ENCODE measurements at regions not wholly inside any gene's neighbourhood (a gene's known extent, or its start where the extent isn't known, plus 50 kb on each side); places are given as distances from the start of the nearest gene placed in this dataset.

DNA sequence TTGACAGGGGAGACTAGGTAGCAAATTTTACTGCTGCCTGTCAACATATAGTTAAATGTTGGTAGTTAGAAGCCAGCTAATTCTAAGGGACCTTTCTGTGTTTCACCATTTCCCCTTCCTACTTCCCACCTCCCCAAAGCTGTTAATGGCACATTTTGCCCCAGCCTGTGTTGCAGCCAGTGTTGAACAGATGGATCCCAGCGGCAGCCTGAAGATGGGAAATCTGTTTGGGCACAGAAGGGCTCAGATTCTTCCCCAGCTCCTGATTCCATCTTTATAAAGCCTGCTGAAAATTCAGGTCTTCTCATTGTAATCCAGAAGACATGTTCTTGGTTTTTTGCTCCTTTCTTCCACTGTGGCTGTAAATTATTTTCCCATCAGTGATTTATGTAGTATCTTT is 89.0 kb downstream of the SPRY1 start:
- no peaks in the 10 kb centered on the region for H3K79me2 ChIP-seq (ENCODE audit: low read length)
- H3F3A ChIP-seq (ENCODE audit: insufficient read depth, low read length) = no peaks in the 10 kb centered on the region
- no peak overlapping the region for H3K4me3 ChIP-seq (ENCODE audit: low read length)
- TF ChIP-seq EZH2phosphoT487 (IDR thresholded peaks at IDR 0.05; ENCODE audit: low read length) (no peak), EZH2 (optimal IDR thresholded peaks at IDR 0.05; ENCODE audit: low read depth, low read length) (no peak)
- H3K4me2 ChIP-seq (ENCODE audit: low read depth, low read length) = no peak overlapping the region
- no peaks in the 10 kb centered on the region for H3K4me1 ChIP-seq (ENCODE audit: low read length)
- H4K20me1 ChIP-seq (ENCODE audit: insufficient read depth, low read length) = no peaks in the 10 kb centered on the region
- no peak overlapping the region for H3K27ac ChIP-seq (ENCODE audit: low read length)
- H3K9ac ChIP-seq (ENCODE audit: low read length) = no peak overlapping the region
- no peaks in the 10 kb centered on the region for H3K9me2 ChIP-seq (replicated peaks; ENCODE audit: insufficient read depth, low read length)
- H2AFZ ChIP-seq (ENCODE audit: low read length) = no peak overlapping the region
- H3K36me3 ChIP-seq (replicated peaks; ENCODE audit: insufficient read depth, low read length) = no peaks in the 10 kb centered on the region
- DNase-seq = no peak
- H3K27me3 ChIP-seq (replicated peaks; ENCODE audit: insufficient read depth, low read length) = no peaks in the 10 kb centered on the region
- no peaks in the 10 kb centered on the region for H3K9me3 ChIP-seq (replicated peaks; ENCODE audit: insufficient read depth, low read length)

DNA sequence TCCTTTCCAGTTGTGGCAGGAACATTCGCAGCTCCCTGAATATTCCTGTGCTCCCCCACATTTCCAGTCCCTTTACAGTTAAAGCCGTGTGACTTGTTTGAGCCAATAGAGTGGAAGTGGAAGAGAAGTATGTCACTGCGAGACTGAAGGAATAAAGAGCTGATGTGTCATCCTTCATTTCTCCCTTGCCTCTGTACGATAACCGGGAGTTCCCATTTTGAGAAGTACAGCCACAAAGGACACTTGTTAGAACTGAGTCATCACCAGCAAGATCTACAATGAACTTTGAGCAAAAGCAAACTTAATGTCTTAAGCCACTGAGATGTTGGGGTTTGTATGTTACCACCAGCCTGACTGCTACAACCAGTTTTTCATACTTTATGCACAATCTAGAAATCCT is 92.3 kb downstream of the SPRY1 start:
- H3K36me3 ChIP-seq (replicated peaks; ENCODE audit: insufficient read depth, low read length) = no peaks in the 10 kb centered on the region
- H3K9ac ChIP-seq (ENCODE audit: low read length) = no peak overlapping the region
- no peak for DNase-seq
- H3K9me2 ChIP-seq (replicated peaks; ENCODE audit: insufficient read depth, low read length) = no peaks in the 10 kb centered on the region
- no peaks in the 10 kb centered on the region for H3K27me3 ChIP-seq (replicated peaks; ENCODE audit: insufficient read depth, low read length)
- no peaks in the 10 kb centered on the region for H3F3A ChIP-seq (ENCODE audit: insufficient read depth, low read length)
- no peaks in the 10 kb centered on the region for H3K79me2 ChIP-seq (ENCODE audit: low read length)
- no peaks in the 10 kb centered on the region for H4K20me1 ChIP-seq (ENCODE audit: insufficient read depth, low read length)
- TF ChIP-seq EZH2 (optimal IDR thresholded peaks at IDR 0.05; ENCODE audit: low read depth, low read length) (no peak), CTCF (IDR thresholded peaks at IDR 0.05; ENCODE audit: low read length) (no peak), EZH2phosphoT487 (IDR thresholded peaks at IDR 0.05; ENCODE audit: low read length) (no peak)
- H3K9me3 ChIP-seq (replicated peaks; ENCODE audit: insufficient read depth, low read length) = no peaks in the 10 kb centered on the region
- H2AFZ ChIP-seq (ENCODE audit: low read length) = no peak overlapping the region
- no peak overlapping the region for H3K27ac ChIP-seq (ENCODE audit: low read length)
- no peak overlapping the region for H3K4me3 ChIP-seq (ENCODE audit: low read length)
- no peaks in the 10 kb centered on the region for H3K4me1 ChIP-seq (ENCODE audit: low read length)
- no peak overlapping the region for H3K4me2 ChIP-seq (ENCODE audit: low read depth, low read length)

DNA sequence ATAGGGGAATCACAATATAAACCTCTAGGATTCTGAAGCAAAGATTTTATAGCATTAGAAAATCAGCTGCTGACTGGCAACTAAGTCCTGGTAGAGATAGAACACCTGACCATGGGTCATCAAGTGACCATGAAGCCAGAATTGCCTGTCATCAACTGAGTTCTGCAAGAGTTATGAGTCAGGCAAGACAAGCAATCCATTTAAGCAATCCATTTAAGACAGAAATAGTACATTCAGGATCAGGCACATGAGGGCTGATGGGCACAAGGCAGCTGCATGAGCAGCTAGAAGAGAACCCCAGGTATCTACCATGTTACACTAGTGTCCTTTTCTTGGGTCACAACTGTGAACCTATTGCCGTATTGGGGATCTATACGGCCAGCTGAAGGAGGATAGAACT is 98.9 kb downstream of the SPRY1 start:
- Histone ChIP-seq H3K36me3 (replicated peaks; ENCODE audit: insufficient read depth, low read length) (no peaks in the 10 kb centered on the region), H3F3A (ENCODE audit: insufficient read depth, low read length) (no peaks in the 10 kb centered on the region), H4K20me1 (ENCODE audit: insufficient read depth, low read length) (no peaks in the 10 kb centered on the region), H3K4me2 (ENCODE audit: low read depth, low read length) (no peak overlapping the region), H3K27ac (ENCODE audit: low read length) (no peak overlapping the region), H3K9me2 (replicated peaks; ENCODE audit: insufficient read depth, low read length) (no peaks in the 10 kb centered on the region), H2AFZ (ENCODE audit: low read length) (no peak overlapping the region), H3K4me3 (ENCODE audit: low read length) (no peak overlapping the region), H3K9ac (ENCODE audit: low read length) (no peak overlapping the region), H3K9me3 (replicated peaks; ENCODE audit: insufficient read depth, low read length) (no peaks in the 10 kb centered on the region), H3K27me3 (replicated peaks; ENCODE audit: insufficient read depth, low read length) (no peaks in the 10 kb centered on the region), H3K79me2 (ENCODE audit: low read length) (no peaks in the 10 kb centered on the region), H3K4me1 (ENCODE audit: low read length) (no peaks in the 10 kb centered on the region)
- DNase-seq = no peak
- TF ChIP-seq CTCF (IDR thresholded peaks at IDR 0.05; ENCODE audit: low read length) (no peak), EZH2 (optimal IDR thresholded peaks at IDR 0.05; ENCODE audit: low read depth, low read length) (no peak), EZH2phosphoT487 (IDR thresholded peaks at IDR 0.05; ENCODE audit: low read length) (no peak)

GRCh38 chr4:123496421-123496820 is 99.8 kb downstream of the SPRY1 start:
- Histone ChIP-seq H3K4me1 (ENCODE audit: low read length) (no peaks in the 10 kb centered on the region), H3K4me2 (ENCODE audit: low read depth, low read length) (no peak overlapping the region), H3K9ac (ENCODE audit: low read length) (no peak overlapping the region), H3K27ac (ENCODE audit: low read length) (no peak overlapping the region), H3K9me3 (replicated peaks; ENCODE audit: insufficient read depth, low read length) (no peaks in the 10 kb centered on the region), H3K79me2 (ENCODE audit: low read length) (no peaks in the 10 kb centered on the region), H3K4me3 (ENCODE audit: low read length) (no peak overlapping the region), H3K27me3 (replicated peaks; ENCODE audit: insufficient read depth, low read length) (no peaks in the 10 kb centered on the region), H3F3A (ENCODE audit: insufficient read depth, low read length) (no peaks in the 10 kb centered on the region), H4K20me1 (ENCODE audit: insufficient read depth, low read length) (no peaks in the 10 kb centered on the region), H3K36me3 (replicated peaks; ENCODE audit: insufficient read depth, low read length) (no peaks in the 10 kb centered on the region), H3K9me2 (replicated peaks; ENCODE audit: insufficient read depth, low read length) (no peaks in the 10 kb centered on the region), H2AFZ (ENCODE audit: low read length) (no peak overlapping the region)
- TF ChIP-seq CTCF (IDR thresholded peaks at IDR 0.05; ENCODE audit: low read length) (no peak), EZH2phosphoT487 (IDR thresholded peaks at IDR 0.05; ENCODE audit: low read length) (no peak), EZH2 (optimal IDR thresholded peaks at IDR 0.05; ENCODE audit: low read depth, low read length) (no peak)
- no peak for DNase-seq

Measured in MM.1S (cell line).